HG03520 (cell line): ENCODE measurements at regions not wholly inside any gene's neighbourhood (a gene's known extent, or its start where the extent isn't known, plus 50 kb on each side); places are given as distances from the start of the nearest gene placed in this dataset.
"Not testable (repeated sequence)": the region's sequence is repeated elsewhere in the genome, so short reads cannot be mapped to it uniquely, and the experiment has no call there.

ENCODE experiments used
- ATAC-seq: cut with Tn5 transposase; IDR thresholded peaks from one replicate; pipeline ENCODE4 v1.9.1; 2021; ENCODE audit warnings: mild to moderate bottlenecking, moderate library complexity; ENCODE audit not compliant: unreplicated experiment

DNA sequence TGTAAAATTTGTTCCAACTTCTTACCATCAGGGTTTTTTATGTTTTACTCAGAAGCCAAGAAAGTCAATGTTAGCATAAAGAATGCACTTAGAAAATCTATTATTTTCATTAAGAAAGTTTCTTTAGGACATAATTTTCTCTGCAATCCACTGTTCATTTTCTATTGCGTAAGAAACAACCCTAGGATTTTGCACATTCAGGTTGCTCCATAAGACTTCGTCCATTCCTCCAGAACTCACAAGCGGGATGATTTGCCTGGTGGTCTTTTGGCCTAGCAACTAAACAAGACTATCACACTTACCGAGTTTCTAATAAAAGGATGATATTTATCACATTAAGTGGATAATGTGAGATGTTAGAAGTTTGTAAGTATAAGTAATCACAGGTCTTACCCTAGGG, 376.3 kb upstream of the INTU start:
- no peak for ATAC-seq

DNA sequence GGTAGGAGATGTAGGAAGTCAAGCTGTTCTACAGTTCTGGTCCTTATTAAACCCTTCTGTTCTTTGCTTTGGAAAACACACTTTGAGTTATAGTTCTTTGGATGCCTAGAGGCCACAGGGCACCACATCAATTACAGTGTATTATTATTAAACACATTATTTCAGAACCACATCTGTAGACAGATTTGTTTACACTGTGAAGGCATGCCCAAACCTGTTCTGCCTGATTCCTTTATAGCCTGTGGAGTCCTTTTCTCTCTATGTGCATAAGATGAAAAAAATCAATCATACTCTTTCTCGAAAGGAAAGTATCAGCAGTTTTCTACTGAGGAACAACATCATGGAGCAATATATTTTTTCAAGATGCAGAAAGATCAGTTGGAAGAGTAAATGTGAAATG, 371.3 kb upstream of the INTU start:
- no peak for ATAC-seq

DNA sequence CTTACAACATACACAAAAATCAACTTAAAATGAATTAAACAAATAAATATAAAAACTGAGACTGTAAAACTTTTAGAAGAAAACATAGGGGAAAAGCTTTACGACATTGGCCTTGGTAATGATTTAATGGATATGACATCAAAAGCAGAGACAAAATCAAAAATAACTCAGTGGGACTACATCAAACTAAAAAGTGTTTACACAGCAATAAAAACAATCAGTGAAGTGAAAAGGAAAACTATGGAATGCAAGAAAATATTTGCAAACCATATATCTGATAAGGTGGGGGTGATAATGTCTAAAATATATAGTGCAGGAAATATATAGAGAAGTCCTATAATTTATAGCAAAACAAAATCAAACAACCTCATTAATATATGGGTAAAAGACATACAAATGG, 364.4 kb upstream of the INTU start:
- no peak for ATAC-seq

DNA sequence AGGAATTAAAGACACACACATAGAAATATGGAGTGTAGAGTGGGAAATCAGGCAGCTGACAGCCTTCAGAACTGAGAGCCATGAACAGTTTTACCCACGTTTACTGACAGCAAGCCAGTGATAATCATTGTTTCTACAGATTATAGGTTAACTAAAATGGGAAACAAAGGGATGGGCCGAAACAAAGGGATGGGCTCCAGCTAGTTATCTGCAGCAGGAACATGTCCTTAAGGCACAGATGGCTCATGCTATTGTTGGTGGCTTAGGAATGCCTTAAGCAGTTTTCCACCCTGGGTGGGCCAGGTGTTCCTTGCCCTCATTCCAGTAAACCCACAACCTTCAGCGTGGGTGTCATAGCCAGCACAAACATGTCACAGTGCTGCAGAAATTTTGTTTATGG, 355.7 kb upstream of the INTU start:
- not testable (repeated sequence) for ATAC-seq

DNA sequence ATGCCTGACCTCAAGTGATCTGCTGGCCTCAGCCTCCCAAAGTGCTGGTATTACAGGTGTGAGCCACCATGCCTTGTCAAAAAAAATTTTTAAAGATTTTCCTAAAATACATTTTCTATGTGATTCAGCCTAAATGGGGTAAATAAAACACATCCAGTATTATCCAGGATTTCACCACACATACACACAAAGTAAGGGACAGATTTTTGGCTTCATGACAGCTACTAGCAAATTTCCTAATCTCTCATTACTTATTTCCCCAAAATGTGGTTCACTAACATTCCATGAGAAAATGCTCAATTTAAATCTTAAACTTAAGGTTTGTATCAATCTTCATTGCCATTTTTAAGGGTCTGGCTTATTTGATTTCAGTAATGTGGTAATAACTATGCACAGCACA, 348.5 kb upstream of the INTU start:
- no peak for ATAC-seq

DNA sequence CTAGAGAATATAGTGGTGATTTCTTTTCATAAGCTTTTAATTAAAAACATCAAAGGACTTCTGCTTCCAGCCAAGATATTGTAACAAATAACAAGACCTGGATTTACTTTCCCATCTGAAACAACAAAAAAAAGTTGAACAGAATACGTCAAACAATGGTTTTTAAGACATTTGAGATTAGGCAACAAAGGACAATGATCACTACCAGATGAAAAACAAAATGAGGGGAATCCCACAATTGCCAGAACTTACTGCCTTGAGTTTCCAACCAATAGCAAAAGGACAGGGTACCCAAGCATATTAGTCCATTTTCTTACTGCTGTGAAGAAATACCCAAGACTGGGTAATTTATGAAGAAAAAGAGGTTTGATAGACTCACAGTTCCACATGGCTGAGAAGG, 341.4 kb upstream of the INTU start:
- no peak for ATAC-seq

DNA sequence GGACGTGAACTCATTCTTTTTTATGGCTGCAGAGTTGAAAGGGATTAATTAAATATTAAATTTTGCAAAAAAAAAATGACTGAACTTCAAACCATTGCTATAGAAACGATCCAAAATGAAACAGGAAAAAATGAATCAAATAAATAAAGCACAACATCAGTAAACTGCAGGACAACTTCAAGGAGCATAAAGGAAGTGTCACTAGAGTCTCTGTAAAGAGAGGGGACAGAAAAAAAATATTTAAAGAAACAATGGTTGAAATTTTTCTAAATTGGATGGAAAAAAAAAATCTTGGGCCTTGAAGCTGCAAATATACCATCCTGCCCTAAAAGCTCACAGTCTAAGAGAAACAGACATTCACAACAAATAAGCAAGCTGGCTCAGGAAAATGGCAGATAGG, 339.3 kb upstream of the INTU start:
- ATAC-seq = no peak

DNA sequence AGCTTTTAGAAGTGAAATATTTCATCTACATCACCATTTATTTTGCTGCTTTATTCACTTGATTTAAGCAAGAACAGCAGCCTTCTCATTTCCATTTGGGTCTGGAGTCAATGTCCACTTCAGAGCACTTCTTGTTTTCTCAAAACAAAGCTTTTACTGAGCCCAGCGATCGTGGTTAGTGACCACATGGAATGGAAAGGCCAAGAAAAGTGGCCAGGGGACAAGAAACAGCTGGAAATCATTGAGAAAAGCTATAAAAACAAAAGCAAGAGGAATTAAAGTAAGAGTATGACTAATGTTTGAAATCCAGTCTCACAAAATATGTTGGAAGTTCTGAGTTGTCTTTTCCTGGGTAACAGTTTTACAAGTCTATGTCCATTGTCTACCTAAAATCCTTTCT, 328.4 kb upstream of the INTU start:
- ATAC-seq = no peak

DNA sequence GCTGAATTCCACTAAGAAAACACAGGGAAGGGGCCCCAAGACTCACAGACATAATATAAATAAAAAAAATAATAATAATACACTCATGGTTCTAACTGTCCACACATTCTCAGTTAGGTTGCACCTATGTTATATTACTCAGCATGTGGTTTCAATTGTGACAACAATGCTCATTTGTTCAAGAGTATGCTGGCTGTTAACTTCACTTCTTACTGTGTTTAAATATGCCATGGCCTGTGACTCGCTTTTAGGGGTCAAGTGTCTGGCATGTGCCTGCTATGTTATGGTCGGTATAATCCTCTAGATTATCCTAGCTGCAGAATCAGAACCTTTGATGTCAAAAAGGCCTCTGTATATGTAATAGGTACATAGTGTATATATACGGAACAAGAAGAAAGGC, 324.8 kb upstream of the INTU start:
- no peak for ATAC-seq

DNA sequence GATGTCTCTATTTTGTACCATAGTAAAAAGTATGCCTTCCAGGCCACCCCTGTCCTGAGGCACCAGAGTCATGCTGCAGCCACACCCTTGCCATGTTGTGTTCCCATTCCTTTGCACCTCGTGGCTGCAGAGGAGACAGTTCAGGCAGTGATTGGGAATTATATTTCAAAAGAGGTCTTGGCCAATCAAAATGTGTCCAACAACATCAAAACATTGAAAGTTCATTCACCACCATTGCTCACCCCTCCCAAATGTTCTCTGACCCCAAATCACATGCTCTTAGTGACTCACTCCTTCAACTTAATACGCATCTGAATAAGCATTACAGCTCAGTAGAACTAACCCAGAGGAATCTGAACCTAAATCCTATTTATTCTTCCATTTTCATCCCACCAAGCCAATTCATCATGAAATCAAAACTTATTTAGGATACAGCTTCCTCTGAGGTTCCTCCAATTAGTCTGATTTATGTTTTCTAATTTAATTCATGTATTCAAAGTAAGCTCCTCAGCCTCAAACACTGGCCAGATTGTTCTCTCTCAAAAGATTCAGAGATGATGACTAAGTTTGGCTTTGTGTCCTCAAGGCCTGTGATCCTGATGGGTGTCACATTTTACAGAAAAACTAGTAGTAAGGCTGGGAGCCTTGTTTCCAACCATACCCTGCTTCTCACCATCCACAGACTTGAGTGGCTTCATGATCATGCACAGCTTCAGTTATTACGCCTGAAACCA, 323.2 kb upstream of the INTU start:
- ATAC-seq = no peak

DNA sequence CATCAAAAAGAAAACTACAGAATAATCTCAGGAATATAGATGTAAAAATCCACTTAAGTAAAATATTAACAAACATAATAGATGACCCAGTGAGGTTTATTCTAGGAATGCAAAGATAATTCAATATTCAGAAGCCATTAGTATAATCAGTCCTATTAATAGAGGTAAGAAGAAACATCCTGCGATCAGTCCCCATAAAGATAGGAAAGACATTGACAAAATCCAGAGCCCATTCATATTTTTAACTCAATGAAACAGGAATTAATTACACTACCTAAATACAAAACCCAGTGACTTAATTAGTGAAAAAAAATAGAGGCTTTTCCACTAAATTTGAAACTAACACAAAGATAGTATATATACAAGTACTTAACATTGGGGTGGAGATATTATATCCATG, 321.4 kb upstream of the INTU start:
- ATAC-seq = no peak

DNA sequence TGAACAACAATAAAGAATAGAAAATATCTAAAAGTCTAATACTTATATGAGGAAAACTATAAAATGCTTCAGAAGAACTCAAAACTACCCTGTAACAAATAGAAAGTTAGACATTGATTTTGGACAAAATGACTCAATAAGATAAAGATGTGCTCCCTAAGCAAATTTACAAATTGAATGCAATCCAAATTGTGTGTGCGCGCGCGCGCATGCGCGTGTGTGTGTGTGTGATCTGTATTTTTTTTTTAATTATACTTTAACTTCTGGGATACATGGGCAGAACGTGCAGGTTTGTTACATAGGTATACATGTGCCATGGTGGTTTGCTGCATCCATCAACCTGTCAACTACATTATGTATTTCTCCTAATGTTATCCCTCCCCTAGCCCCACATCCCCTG, 320.8 kb upstream of the INTU start:
- ATAC-seq = no peak

DNA sequence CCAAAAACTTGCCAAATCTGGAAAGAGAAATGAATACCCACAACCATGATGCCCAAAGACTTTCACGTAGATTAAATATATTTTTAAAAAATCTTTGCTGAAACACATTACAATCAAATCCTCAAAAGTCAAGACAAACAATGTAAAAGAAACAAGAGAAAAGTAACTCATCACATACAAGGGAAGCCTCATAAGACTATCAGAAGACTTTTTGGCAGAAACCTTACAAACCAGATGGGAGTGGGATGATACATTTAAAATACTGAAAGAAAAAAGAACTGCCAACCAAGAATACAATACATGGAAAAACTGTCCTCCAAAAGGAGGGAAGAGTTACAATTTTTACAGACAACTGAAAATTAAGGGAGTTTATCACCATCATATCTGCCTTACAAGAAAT, 319.0 kb upstream of the INTU start:
- ATAC-seq = no peak

DNA sequence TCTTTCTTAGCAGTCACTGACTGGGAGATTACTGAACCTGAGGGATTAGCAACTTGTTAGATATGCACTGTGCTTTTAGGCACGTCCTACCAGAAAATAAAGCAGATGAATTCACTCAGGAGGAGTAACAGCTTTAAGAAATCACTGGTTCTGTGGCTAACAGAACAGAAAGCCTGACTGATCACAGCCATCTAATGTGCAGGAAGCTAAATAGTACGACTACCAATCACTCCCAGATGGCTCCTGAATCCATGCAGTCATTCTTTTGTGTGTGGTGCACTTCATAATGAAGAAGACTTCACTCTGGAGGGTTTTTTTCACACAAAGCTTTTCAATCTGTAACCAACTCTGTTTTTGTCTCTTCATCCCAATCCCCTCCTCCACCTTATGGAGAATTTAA, 305.3 kb upstream of the INTU start:
- ATAC-seq = no peak

DNA sequence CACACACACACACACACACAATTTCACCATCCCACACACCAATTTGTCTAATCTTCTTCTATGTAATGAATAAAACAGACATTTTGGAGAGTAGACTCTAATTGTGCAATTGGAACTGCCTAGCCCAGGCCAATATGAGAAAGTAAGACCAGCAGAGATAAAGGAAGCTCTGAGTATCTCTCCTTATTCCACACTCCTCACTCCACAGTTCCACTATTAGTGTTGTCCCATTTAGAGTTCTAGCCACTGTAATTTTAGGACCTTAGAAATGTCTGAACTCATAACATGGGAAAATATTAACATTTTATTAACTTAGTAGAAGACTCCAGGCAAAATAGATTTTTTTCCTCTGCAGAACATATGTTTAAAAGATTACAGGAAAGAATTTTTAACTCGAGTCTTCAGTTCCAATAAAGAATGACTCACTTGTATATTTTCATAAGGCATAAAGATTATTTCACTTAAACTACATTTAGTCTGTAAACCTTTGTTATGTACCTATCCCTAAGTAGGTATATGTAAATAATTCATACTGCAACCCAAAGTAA, 297.6 kb upstream of the INTU start:
- ATAC-seq = no peak

DNA sequence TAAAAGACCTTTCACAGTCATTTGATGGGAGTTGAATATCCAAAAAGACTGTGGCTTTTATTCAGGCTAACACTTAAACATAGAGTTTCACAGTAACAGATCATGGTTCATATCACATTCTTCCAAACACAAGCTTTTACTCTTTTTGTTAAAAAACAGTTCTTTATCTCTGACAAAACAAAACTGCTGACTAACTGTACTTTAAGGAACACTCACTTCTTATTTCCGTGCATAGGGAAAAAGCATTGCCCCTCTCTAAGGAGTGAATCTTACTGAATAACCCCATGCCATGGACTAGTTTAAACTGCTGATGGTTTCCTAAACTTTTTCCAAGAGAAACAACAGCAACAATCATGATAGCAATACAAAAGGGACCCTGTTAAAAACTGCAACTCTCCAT, 297.0 kb upstream of the INTU start:
- no peak for ATAC-seq

DNA sequence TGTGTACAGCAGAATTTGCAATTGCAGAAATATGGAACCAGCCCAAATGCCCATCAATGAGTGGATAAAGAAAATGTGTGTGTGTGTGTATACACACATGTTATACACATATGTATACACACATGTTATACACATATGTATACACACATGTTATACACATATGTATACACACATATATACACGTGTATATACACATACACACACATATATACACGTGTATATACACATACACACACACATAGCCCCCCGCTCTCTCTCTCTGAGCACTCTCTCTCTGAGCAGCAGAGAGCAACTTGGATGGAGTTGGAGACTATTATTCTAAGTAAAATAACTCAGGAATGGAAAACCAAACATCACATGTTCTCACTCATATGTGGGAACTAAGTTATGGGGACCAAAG, 289.6 kb upstream of the INTU start:
- not testable (repeated sequence) for ATAC-seq

DNA sequence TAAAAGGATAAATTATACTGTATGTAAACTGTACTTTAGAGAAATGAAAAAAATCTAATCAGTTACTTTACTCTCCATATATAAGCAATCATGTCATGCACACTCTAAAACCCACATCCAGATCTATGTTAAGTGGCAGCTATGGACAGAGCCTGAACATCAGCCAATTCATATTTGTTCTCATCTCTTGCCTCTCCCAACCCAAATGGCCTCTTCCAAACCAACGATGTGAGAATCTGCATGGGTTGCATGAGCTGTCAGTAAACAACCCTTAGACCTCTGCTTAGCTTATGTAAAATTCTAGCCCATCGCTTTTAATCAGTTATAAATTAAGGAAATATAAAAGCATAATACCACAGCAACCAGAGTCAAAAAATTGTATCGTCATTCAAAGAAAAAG, 288.7 kb upstream of the INTU start:
- no peak for ATAC-seq

DNA sequence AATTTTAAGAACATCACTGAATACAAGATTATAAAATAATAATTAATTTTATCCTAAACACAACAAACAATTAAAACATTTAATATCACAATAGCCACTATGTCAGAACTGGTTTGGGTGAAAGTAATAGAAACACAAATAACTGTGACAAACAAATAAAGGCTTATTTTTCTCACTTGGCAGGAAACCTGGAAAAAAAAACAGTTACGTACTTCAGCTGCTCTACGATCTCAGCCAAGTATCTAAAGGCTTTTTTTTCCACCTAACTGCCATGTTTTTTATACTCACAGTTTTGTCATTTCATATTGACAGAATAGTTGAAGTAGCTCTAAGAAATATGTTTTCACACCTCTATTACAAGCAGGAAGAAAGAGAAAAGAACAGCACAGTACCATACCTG, 284.8 kb upstream of the INTU start:
- no peak for ATAC-seq

DNA sequence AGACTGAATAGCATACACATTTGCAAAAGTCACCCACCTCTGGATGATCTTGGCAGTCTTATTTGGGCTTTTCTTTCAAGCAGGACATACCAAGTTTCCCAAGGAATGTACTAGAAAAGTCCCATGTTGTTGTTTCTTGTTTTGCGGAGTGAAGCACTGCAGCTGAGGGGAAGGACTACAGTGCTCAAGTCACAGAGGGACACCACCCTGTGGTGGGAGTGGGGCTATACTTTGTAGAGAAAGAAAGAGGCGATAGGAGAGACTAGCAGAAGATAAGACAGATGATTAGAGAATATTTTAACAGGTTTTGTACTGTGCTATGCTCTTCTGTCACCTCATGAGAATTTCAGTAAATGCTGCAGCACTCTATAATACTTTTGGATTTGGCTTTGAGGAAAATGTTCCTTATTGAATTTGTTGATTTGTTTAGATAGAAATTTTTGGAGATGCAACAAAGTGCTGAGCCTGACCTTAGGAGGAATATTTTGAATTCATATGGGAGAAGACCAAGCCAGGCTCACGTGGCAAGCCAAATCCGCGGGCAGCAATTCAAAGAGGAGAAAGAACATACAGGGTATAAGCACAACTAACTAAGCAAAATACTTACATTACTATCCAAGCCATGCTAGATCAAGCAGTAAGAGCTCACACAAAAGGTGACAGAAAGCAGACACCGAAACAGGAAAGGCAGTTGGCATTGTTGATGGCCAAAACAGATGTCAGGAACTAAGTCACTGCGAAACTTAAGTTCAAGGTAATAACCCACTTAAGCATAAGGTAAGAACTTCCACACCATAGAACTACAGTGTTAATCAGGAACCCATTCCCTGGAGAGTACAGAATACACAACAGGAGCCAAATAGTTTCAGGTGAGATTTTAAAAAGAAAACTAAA, 280.3 kb upstream of the INTU start:
- ATAC-seq = no peak

DNA sequence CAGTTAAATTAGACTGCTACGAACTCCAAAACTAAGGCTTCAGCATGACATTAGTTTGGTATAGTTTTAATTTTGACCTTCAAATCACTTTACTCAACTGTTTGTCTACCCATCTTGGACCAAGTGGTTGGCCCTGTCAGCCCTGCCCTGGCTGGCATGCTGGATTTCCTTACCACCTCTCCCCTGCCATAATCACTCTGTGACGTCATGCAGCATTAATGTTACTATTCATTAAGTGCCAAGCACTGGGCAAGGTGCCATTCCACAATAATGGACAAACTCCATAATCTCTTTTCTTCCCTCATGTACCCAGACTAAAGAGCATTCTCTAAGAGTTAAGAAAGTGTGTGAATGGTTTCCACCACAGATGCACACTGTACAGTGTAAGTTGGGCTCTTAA, 277.0 kb upstream of the INTU start:
- ATAC-seq = no peak

DNA sequence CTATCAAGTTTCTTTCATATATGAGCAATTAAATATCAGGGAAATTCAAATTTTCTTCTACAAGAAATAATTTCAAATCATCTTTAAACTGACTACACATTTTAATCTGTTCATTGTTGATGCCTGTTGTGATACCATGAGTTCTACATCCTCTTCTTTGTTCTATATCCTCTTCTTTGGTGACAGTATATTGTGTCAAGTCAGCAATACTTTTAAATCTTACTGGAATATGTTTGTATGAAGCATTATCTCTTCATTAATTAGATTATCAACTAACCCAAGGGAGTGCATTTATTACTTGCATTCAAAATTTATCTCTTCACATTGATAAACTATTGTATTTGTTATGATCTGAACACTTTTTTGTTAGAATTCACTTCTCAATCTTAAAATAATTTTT, 275.0 kb upstream of the INTU start:
- no peak for ATAC-seq
